ENCODE measurements at regions not wholly inside any gene's neighbourhood (a gene's known extent, or its start where the extent isn't known, plus 50 kb on each side); places are given as distances from the start of the nearest gene placed in this dataset.
"Not testable (repeated sequence)": the region's sequence is repeated elsewhere in the genome, so short reads cannot be mapped to it uniquely, and the experiment has no call there.

- no peaks in the 10 kb centered on the region for H3K4me1 ChIP-seq (ENCODE audit: control insufficient read depth, insufficient read depth, low read length)
- H3K36me3 ChIP-seq (ENCODE audit: control insufficient read depth, insufficient read depth, low read length): no peaks in the 10 kb centered on the region
- no peak overlapping the region for H3K27ac ChIP-seq (ENCODE audit: low read depth, low read length)
- no peaks in the 10 kb centered on the region for H3K27me3 ChIP-seq (ENCODE audit: control insufficient read depth, insufficient read depth, low read length)
- no peak overlapping the region for H3K4me3 ChIP-seq (ENCODE audit: low read length)
- H3K9ac ChIP-seq (ENCODE audit: low read length): no peak overlapping the region
These were observed 875.4 kb upstream of the WWC1 start for GRCh38 chr5:167415779-167416746.

GRCh38 chr5:167417662-167418061, 873.8 kb upstream of the WWC1 start:
- Histone ChIP-seq H3K4me3 (ENCODE audit: low read length) (no peak overlapping the region), H3K27ac (ENCODE audit: low read depth, low read length) (no peak overlapping the region), H3K36me3 (ENCODE audit: control insufficient read depth, insufficient read depth, low read length) (no peaks in the 10 kb centered on the region), H3K9ac (ENCODE audit: low read length) (no peak overlapping the region), H3K27me3 (ENCODE audit: control insufficient read depth, insufficient read depth, low read length) (no peaks in the 10 kb centered on the region), H3K4me1 (ENCODE audit: control insufficient read depth, insufficient read depth, low read length) (no peaks in the 10 kb centered on the region)

- no peak overlapping the region for H3K9ac ChIP-seq (ENCODE audit: low read length)
- H3K27me3 ChIP-seq (ENCODE audit: control insufficient read depth, insufficient read depth, low read length): no peaks in the 10 kb centered on the region
- H3K4me1 ChIP-seq (ENCODE audit: control insufficient read depth, insufficient read depth, low read length): no peaks in the 10 kb centered on the region
- H3K4me3 ChIP-seq (ENCODE audit: low read length): no peak overlapping the region
- no peaks in the 10 kb centered on the region for H3K36me3 ChIP-seq (ENCODE audit: control insufficient read depth, insufficient read depth, low read length)
- no peak overlapping the region for H3K27ac ChIP-seq (ENCODE audit: low read depth, low read length)
These were observed 866.3 kb upstream of the WWC1 start for GRCh38 chr5:167425161-167425560.

GRCh38 chr5:167426501-167426900, 864.9 kb upstream of the WWC1 start:
- H3K27me3 ChIP-seq (ENCODE audit: control insufficient read depth, insufficient read depth, low read length): no peaks in the 10 kb centered on the region
- no peak overlapping the region for H3K27ac ChIP-seq (ENCODE audit: low read depth, low read length)
- no peak overlapping the region for H3K4me3 ChIP-seq (ENCODE audit: low read length)
- H3K36me3 ChIP-seq (ENCODE audit: control insufficient read depth, insufficient read depth, low read length): no peaks in the 10 kb centered on the region
- no peaks in the 10 kb centered on the region for H3K4me1 ChIP-seq (ENCODE audit: control insufficient read depth, insufficient read depth, low read length)
- H3K9ac ChIP-seq (ENCODE audit: low read length): no peak overlapping the region

GRCh38 chr5:167427641-167428040, 863.8 kb upstream of the WWC1 start:
- H3K9ac ChIP-seq (ENCODE audit: low read length); H3K4me3 ChIP-seq (ENCODE audit: low read length); H3K36me3 ChIP-seq (ENCODE audit: control insufficient read depth, insufficient read depth, low read length); H3K27ac ChIP-seq (ENCODE audit: low read depth, low read length); H3K4me1 ChIP-seq (ENCODE audit: control insufficient read depth, insufficient read depth, low read length); H3K27me3 ChIP-seq (ENCODE audit: control insufficient read depth, insufficient read depth, low read length): not testable (repeated sequence)

DNA sequence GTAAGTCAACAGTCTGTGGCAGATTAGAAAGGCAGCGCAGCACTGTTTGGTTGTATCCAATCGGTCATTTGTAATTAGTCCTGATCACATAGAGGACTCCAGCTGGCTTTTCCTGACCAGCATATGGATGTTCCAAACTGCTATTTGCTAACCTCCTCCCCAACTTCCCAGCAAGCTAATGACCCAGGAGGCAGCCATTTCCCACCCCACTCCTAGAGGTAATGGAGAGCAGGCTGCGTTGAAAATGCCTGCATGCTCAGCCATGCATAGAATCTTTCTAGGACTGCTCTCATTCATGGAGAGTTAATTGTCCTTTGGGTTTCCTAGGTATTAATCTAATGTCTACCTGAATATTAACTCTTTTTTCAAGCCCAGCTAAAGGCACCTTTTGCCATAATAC, 850.6 kb upstream of the WWC1 start:
- Histone ChIP-seq H3K27ac (ENCODE audit: low read depth, low read length) (no peak overlapping the region), H3K9ac (ENCODE audit: low read length) (no peak overlapping the region), H3K27me3 (ENCODE audit: control insufficient read depth, insufficient read depth, low read length) (no peaks in the 10 kb centered on the region), H3K4me3 (ENCODE audit: low read length) (no peak overlapping the region), H3K36me3 (ENCODE audit: control insufficient read depth, insufficient read depth, low read length) (no peaks in the 10 kb centered on the region), H3K4me1 (ENCODE audit: control insufficient read depth, insufficient read depth, low read length) (no peaks in the 10 kb centered on the region)

- Histone ChIP-seq H3K27ac (ENCODE audit: low read depth, low read length) (no peak overlapping the region), H3K36me3 (ENCODE audit: control insufficient read depth, insufficient read depth, low read length) (no peaks in the 10 kb centered on the region), H3K9ac (ENCODE audit: low read length) (no peak overlapping the region), H3K27me3 (ENCODE audit: control insufficient read depth, insufficient read depth, low read length) (no peaks in the 10 kb centered on the region), H3K4me3 (ENCODE audit: low read length) (no peak overlapping the region), H3K4me1 (ENCODE audit: control insufficient read depth, insufficient read depth, low read length) (no peaks in the 10 kb centered on the region)
These were observed 848.5 kb upstream of the WWC1 start for GRCh38 chr5:167442922-167443321.

- H3K36me3 ChIP-seq (ENCODE audit: control insufficient read depth, insufficient read depth, low read length): no peaks in the 10 kb centered on the region
- H3K4me1 ChIP-seq (ENCODE audit: control insufficient read depth, insufficient read depth, low read length): no peaks in the 10 kb centered on the region
- H3K27ac ChIP-seq (ENCODE audit: low read depth, low read length): no peak overlapping the region
- H3K4me3 ChIP-seq (ENCODE audit: low read length): no peak overlapping the region
- H3K27me3 ChIP-seq (ENCODE audit: control insufficient read depth, insufficient read depth, low read length): no peaks in the 10 kb centered on the region
- no peak overlapping the region for H3K9ac ChIP-seq (ENCODE audit: low read length)
These were observed 843.7 kb upstream of the WWC1 start for GRCh38 chr5:167447466-167448375.

- Histone ChIP-seq H3K9ac (ENCODE audit: low read length) (no peak overlapping the region), H3K4me3 (ENCODE audit: low read length) (no peak overlapping the region)
These were observed 843.1 kb upstream of the WWC1 start for GRCh38 chr5:167448376-167448775.

DNA sequence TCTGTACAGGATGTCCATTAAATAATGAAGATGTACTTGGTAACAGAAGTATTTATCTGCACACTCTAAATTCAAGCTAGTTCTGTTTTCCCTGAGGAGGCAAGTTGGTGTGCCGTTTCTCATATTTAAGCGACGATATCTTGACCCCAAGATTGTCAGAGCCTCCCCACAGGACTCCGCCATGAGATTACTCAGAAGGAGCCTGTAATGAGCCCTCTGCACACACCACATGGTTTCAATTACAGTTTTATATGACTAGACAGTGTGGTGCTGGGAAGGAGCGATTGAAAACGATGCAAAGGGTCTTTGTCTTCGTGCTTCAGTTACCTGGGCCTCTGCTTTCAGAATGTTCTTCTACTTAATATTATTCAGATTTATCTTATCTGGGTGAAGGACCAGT, 840.4 kb upstream of the WWC1 start:
- Histone ChIP-seq H3K27me3 (ENCODE audit: control insufficient read depth, insufficient read depth, low read length) (no peaks in the 10 kb centered on the region), H3K4me3 (ENCODE audit: low read length) (no peak overlapping the region), H3K36me3 (ENCODE audit: control insufficient read depth, insufficient read depth, low read length) (no peaks in the 10 kb centered on the region), H3K9ac (ENCODE audit: low read length) (no peak overlapping the region), H3K27ac (ENCODE audit: low read depth, low read length) (no peak overlapping the region), H3K4me1 (ENCODE audit: control insufficient read depth, insufficient read depth, low read length) (no peaks in the 10 kb centered on the region)

More at GRCh38 chr5:167448376-167448775, 843.1 kb upstream of the WWC1 start:
- Histone ChIP-seq H3K4me1 (ENCODE audit: control insufficient read depth, insufficient read depth, low read length) (no peaks in the 10 kb centered on the region), H3K27ac (ENCODE audit: low read depth, low read length) (no peak overlapping the region), H3K36me3 (ENCODE audit: control insufficient read depth, insufficient read depth, low read length) (no peaks in the 10 kb centered on the region), H3K27me3 (ENCODE audit: control insufficient read depth, insufficient read depth, low read length) (no peaks in the 10 kb centered on the region)

- no peak overlapping the region for H3K4me3 ChIP-seq (ENCODE audit: low read length)
- H3K4me1 ChIP-seq (ENCODE audit: control insufficient read depth, insufficient read depth, low read length): no peaks in the 10 kb centered on the region
- H3K36me3 ChIP-seq (ENCODE audit: control insufficient read depth, insufficient read depth, low read length): no peaks in the 10 kb centered on the region
- no peaks in the 10 kb centered on the region for H3K27me3 ChIP-seq (ENCODE audit: control insufficient read depth, insufficient read depth, low read length)
- no peak overlapping the region for H3K9ac ChIP-seq (ENCODE audit: low read length)
- no peak overlapping the region for H3K27ac ChIP-seq (ENCODE audit: low read depth, low read length)
These were observed 839.3 kb upstream of the WWC1 start for GRCh38 chr5:167452136-167452535.

GRCh38 chr5:167453246-167454030, 838.0 kb upstream of the WWC1 start:
- Histone ChIP-seq H3K4me3 (ENCODE audit: low read length) (no peak overlapping the region), H3K36me3 (ENCODE audit: control insufficient read depth, insufficient read depth, low read length) (no peaks in the 10 kb centered on the region), H3K9ac (ENCODE audit: low read length) (no peak overlapping the region), H3K27ac (ENCODE audit: low read depth, low read length) (no peak overlapping the region), H3K27me3 (ENCODE audit: control insufficient read depth, insufficient read depth, low read length) (no peaks in the 10 kb centered on the region), H3K4me1 (ENCODE audit: control insufficient read depth, insufficient read depth, low read length) (no peaks in the 10 kb centered on the region)

Data from rectal smooth muscle tissue (tissue), 1 donor.